GM19395 (cell line): ENCODE measurements at regions not wholly inside any gene's neighbourhood (a gene's known extent, or its start where the extent isn't known, plus 50 kb on each side); places are given as distances from the start of the nearest gene placed in this dataset.
"Not testable (repeated sequence)": the region's sequence is repeated elsewhere in the genome, so short reads cannot be mapped to it uniquely, and the experiment has no call there.

Experiments
- ATAC-seq: cut with Tn5 transposase; IDR thresholded peaks from one replicate; pipeline ENCODE4 v1.9.1; 2021; ENCODE audit warnings: mild to moderate bottlenecking, moderate library complexity; ENCODE audit not compliant: unreplicated experiment

- ATAC-seq, result no peak
Observed at GRCh38 chr3:67979342-67979741, 324.9 kb upstream of the SUCLG2 start.

- ATAC-seq, result no peak
Observed at GRCh38 chr3:67977762-67978161, 323.4 kb upstream of the SUCLG2 start.

- ATAC-seq, result no peak
Observed at GRCh38 chr3:67976663-67977062, 322.3 kb upstream of the SUCLG2 start.

GRCh38 chr3:67964596-67964995, 310.2 kb upstream of the SUCLG2 start:
- ATAC-seq, result no peak

GRCh38 chr3:67957268-67957667, 302.9 kb upstream of the SUCLG2 start:
- ATAC-seq, result no peak

GRCh38 chr3:67947808-67948508, 293.5 kb upstream of the SUCLG2 start:
- ATAC-seq, result no peak

- no peak for ATAC-seq
Observed at GRCh38 chr3:67946436-67946835, 292.0 kb upstream of the SUCLG2 start.

GRCh38 chr3:67943546-67943945, 289.1 kb upstream of the SUCLG2 start:
- no peak for ATAC-seq

- ATAC-seq, result no peak
Observed at GRCh38 chr3:67941433-67942030, 287.1 kb upstream of the SUCLG2 start.

- no peak for ATAC-seq
Observed at GRCh38 chr3:67940210-67940952, 286.0 kb upstream of the SUCLG2 start.

- no peak for ATAC-seq
Observed at GRCh38 chr3:67937498-67938118, 283.2 kb upstream of the SUCLG2 start.

GRCh38 chr3:67930394-67930793, 276.0 kb upstream of the SUCLG2 start:
- ATAC-seq, result not testable (repeated sequence)

- no peak for ATAC-seq
Observed at GRCh38 chr3:67923796-67924195, 269.4 kb upstream of the SUCLG2 start.

GRCh38 chr3:67920969-67921368, 266.6 kb upstream of the SUCLG2 start:
- no peak for ATAC-seq

GRCh38 chr3:67920311-67920710, 265.9 kb upstream of the SUCLG2 start:
- ATAC-seq, result no peak

GRCh38 chr3:67916353-67916752, 261.9 kb upstream of the SUCLG2 start:
- ATAC-seq, result no peak

GRCh38 chr3:67907735-67908134, 253.3 kb upstream of the SUCLG2 start:
- ATAC-seq, result no peak

- ATAC-seq, result no peak
Observed at GRCh38 chr3:67906261-67906660, 251.8 kb upstream of the SUCLG2 start.

- ATAC-seq, result no peak
Observed at GRCh38 chr3:67901681-67902080, 247.3 kb upstream of the SUCLG2 start.

GRCh38 chr3:67898916-67899315, 244.5 kb upstream of the SUCLG2 start:
- ATAC-seq, result no peak
